HFFc6 (cell line): ENCODE measurements at regions not wholly inside any gene's neighbourhood (a gene's known extent, or its start where the extent isn't known, plus 50 kb on each side); places are given as distances from the start of the nearest gene placed in this dataset.

Source experiments
- DNase-seq: peaks from one replicate; pipeline ENCODE4 v3.0.0-alpha.2; 2018
- H3K27ac Mint-ChIP-seq: 2 replicates; pipeline ENCODE4 v1.8.0; 2020; ENCODE audit warnings: mild to moderate bottlenecking, mixed read lengths
- H3K27me3 Mint-ChIP-seq: 2 replicates; pipeline ENCODE4 v1.8.0; 2021; ENCODE audit warnings: mild to moderate bottlenecking, moderate library complexity, mixed read lengths; ENCODE audit not compliant: insufficient read depth
- H3K36me3 Mint-ChIP-seq: 2 replicates; pipeline ENCODE4 v1.8.0; 2021; ENCODE audit warnings: low read depth, mixed read lengths
- H3K4me1 Mint-ChIP-seq: 2 replicates; pipeline ENCODE4 v1.8.0; 2020; ENCODE audit warnings: low read depth, mixed read lengths
- H3K4me3 Mint-ChIP-seq: 2 replicates; pipeline ENCODE4 v1.8.0; 2020; ENCODE audit warnings: mild to moderate bottlenecking, moderate library complexity, mixed read lengths
- H3K9me3 Mint-ChIP-seq: 2 replicates; pipeline ENCODE4 v1.8.0; 2020; ENCODE audit warnings: mild to moderate bottlenecking, mixed read lengths
- TF ChIP-seq, protein P1 (sequence below): fragments of 200-600 bp; sonication (generic); IDR thresholded peaks from 2 replicates; pipeline ENCODE4 v1.5.0; 2021; ENCODE audit warnings: antibody characterized with exemption, mild to moderate bottlenecking

DNA sequence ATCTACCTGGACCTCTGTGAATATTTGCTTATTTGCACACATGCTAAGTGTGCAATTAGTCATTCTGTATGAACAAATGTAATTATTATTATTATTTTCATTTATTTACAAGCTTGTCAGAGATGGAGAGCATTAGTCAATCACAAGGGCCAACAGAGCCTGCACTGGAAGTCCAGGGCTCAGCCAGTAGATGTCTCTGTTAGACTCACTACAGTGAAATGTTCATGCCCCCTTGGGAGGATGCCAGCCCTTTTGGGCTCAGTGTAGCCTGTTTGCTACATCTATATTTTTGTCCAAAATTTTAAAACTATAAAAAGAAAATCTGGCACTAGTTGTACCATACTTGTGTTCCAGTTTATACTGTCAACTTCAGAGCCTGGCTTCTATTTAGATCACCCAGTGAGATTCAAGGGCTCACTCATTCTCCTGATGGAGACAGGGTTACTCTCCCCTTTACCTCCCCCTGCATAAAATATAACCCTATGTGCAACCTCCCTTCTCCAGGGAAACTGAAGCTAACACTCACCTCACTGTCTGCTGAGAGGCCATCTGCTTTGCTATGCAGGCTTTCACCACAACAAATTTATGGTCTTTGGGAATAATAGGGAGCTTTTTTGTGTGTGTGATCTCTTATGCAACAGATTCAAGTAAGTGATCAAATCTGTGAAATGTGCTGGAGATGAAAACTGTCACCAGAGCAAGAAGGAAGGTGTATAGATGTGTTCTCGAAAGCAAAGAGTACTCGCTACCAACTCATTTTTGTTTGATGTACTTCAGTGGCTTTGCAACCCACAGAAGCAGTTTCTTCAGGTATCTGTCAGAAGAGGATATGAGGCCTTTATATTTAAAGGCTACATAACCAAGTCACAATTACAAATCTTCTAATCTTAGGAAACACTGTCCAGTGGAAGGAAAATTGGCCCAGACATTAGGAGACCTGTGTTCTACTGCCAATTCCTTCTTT, 99.9 kb upstream of the TLE4 start:
- peak; percentile 63 for DNase-seq
- H3K27me3 Mint-ChIP-seq = no peaks in the 10 kb centered on the region
- H3K9me3 Mint-ChIP-seq = no peaks in the 10 kb centered on the region
- TF ChIP-seq, protein P1, sequence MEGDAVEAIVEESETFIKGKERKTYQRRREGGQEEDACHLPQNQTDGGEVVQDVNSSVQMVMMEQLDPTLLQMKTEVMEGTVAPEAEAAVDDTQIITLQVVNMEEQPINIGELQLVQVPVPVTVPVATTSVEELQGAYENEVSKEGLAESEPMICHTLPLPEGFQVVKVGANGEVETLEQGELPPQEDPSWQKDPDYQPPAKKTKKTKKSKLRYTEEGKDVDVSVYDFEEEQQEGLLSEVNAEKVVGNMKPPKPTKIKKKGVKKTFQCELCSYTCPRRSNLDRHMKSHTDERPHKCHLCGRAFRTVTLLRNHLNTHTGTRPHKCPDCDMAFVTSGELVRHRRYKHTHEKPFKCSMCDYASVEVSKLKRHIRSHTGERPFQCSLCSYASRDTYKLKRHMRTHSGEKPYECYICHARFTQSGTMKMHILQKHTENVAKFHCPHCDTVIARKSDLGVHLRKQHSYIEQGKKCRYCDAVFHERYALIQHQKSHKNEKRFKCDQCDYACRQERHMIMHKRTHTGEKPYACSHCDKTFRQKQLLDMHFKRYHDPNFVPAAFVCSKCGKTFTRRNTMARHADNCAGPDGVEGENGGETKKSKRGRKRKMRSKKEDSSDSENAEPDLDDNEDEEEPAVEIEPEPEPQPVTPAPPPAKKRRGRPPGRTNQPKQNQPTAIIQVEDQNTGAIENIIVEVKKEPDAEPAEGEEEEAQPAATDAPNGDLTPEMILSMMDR = peak; percentile 62
- peaks cover 5% of the 10 kb centered on the region; the same call in 1 of the 2 replicates for H3K4me1 Mint-ChIP-seq
- no peak overlapping the region for H3K27ac Mint-ChIP-seq
- H3K4me3 Mint-ChIP-seq = no peak overlapping the region
- peaks cover 4% of the 10 kb centered on the region; the same call in 1 of the 2 replicates for H3K36me3 Mint-ChIP-seq

GRCh38 chr9:79473704-79474103, 98.1 kb upstream of the TLE4 start:
- Mint-ChIP-seq H3K27ac (no peak overlapping the region), H3K27me3 (no peaks in the 10 kb centered on the region), H3K4me1 (peaks cover 23% of the 10 kb centered on the region), H3K9me3 (no peaks in the 10 kb centered on the region), H3K4me3 (no peak overlapping the region), H3K36me3 (peaks cover 4% of the 10 kb centered on the region; the same call in 1 of the 2 replicates)
- TF ChIP-seq, protein P1 = no peak
- DNase-seq = no peak

DNA sequence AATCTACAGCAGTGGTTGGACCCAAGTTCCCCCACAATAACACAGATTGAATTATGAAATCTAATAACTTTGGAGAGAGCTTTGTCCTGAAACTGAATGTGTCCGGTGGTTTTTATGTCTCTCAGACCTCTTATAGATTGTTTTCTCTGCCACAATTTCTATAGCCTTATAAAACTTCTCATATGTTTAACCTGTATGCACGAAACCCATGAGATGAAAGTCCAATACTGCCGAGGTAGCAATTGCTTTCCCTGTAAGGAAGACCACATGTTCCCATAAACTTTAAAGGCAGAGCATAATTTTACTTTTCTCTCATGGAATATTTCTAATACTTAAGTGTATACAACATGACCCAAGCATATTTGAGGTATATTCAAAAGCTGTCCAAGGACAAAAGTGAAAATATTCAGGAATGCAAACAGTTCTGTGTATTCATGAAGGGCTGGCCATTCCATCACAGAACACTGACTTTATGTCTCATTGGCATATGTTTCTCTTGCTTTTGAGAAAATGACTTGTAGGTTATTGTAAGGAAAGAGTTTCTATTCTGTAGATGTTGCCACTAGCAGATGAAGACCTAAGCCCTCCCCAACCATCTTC, 94.4 kb upstream of the TLE4 start:
- H3K4me3 Mint-ChIP-seq = no peak overlapping the region; the same call in 1 of the 2 replicates
- no peaks in the 10 kb centered on the region for H3K9me3 Mint-ChIP-seq
- TF ChIP-seq, protein P1 = no peak
- peaks cover 31% of the 10 kb centered on the region for H3K4me1 Mint-ChIP-seq
- H3K27me3 Mint-ChIP-seq = no peaks in the 10 kb centered on the region
- peaks cover 4% of the 10 kb centered on the region; the same call in 1 of the 2 replicates for H3K36me3 Mint-ChIP-seq
- no peak for DNase-seq
- H3K27ac Mint-ChIP-seq = no peak overlapping the region

DNA sequence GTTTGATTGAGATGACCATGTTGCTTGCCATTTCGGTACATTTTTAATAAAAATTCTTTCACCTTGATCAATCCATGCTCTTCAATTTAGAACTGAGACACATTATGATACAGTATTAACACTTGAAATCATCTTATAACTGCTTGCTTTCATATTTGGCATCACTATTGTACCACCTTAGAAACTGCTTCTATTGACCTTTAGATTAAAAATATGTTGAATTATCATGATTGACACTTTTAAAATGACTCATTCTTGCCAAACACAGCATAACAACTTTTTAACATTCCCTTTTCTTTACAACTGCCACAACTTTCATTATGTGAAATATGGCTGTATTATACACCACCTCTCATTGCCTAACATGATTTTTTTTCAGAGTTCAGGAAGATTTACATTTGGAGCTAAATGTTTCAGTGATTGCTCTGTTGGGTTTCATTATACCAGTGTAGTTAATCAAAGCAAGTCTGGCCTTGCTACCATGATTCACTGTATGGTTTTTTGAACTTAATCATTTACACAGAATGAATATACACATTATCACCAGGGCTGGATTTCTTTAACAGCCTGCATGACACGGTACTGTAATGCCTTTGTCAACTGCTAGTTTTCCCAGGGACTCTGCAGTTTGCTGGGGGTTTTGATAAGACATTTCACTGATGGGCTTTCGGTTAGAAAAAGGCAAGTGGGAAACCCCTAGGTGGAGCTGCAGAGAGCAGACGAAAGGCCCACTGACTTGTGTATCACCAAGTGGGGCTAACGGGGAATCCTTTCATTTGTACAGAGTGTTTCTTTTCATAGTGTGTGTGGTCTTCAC, 93.6 kb upstream of the TLE4 start:
- no peaks in the 10 kb centered on the region for H3K27me3 Mint-ChIP-seq

GRCh38 chr9:79480639-79481038, 91.1 kb upstream of the TLE4 start:
- Mint-ChIP-seq H3K4me1 (peaks cover 33% of the 10 kb centered on the region), H3K9me3 (no peaks in the 10 kb centered on the region), H3K27me3 (no peaks in the 10 kb centered on the region), H3K4me3 (no peak overlapping the region), H3K36me3 (no peaks in the 10 kb centered on the region), H3K27ac (no peak overlapping the region)
- TF ChIP-seq, protein P1 = no peak
- DNase-seq = no peak

More for the DNA sequence above, 93.6 kb upstream of the TLE4 start:
- Mint-ChIP-seq H3K4me1 (peaks cover 33% of the 10 kb centered on the region), H3K36me3 (peaks cover 4% of the 10 kb centered on the region; the same call in 1 of the 2 replicates), H3K4me3 (no peak overlapping the region; the same call in 1 of the 2 replicates), H3K9me3 (no peaks in the 10 kb centered on the region), H3K27ac (no peak overlapping the region)
- no peak for DNase-seq
- TF ChIP-seq, protein P1 = peak; percentile 55
